Activated T-cell treated with anti-CD3 and anti-CD28 coated beads, Interleukin-2, amount 50 U/mL, for 72 hours (primary cell): ENCODE measurements at regions not wholly inside any gene's neighbourhood (a gene's known extent, or its start where the extent isn't known, plus 50 kb on each side); places are given as distances from the start of the nearest gene placed in this dataset.
"Not testable (repeated sequence)": the region's sequence is repeated elsewhere in the genome, so short reads cannot be mapped to it uniquely, and the experiment has no call there.

Source experiments
- ATAC-seq, 2 donors: fragments of 150-1000 bp; cut with Tn5 transposase; replicated peaks in 1 of 2; 2 replicates each; pipeline ENCODE4 v1.10.0; 2021; ENCODE audit warnings: moderate library complexity in 2 of 2, mild to moderate bottlenecking in 1 of 2
- DNase-seq, 2 donors: peaks; one replicate each; pipeline ENCODE4 v3.0.0; 2021 to 2022; ENCODE audit warnings: mixed read lengths in 1 of 2
- H3K27ac Mint-ChIP-seq: one replicate; pipeline ENCODE4 v1.8.0; 2022; ENCODE audit warnings: mild to moderate bottlenecking, moderate library complexity, mixed read lengths
- H3K27me3 Mint-ChIP-seq: one replicate; pipeline ENCODE4 v1.8.0; 2022; ENCODE audit warnings: low read depth, mixed read lengths
- H3K36me3 Mint-ChIP-seq, 2 donors: one replicate each; pipeline ENCODE4 v1.8.0; 2022; ENCODE audit warnings: mixed read lengths in 2 of 2, mild to moderate bottlenecking in 1 of 2; ENCODE audit not compliant: insufficient read depth in 2 of 2
- H3K4me1 Mint-ChIP-seq: one replicate; pipeline ENCODE4 v1.8.0; 2022; ENCODE audit warnings: low read depth, mixed read lengths
- H3K4me3 Mint-ChIP-seq, 2 donors: one replicate each; pipeline ENCODE4 v1.8.0; 2022; ENCODE audit warnings: mild to moderate bottlenecking in 2 of 2, mixed read lengths in 2 of 2, moderate library complexity in 2 of 2
- H3K9me3 Mint-ChIP-seq, 2 donors: one replicate each; pipeline ENCODE4 v1.8.0; 2022; ENCODE audit warnings: mixed read lengths in 2 of 2

- ATAC-seq: no peak
- peaks cover 12% of the 10 kb centered on the region for H3K27me3 Mint-ChIP-seq
- H3K27ac Mint-ChIP-seq: no peak overlapping the region
- DNase-seq: no peak
- peaks cover 0 to 3% of the 10 kb centered on the region in 2 donors for H3K9me3 Mint-ChIP-seq
- H3K4me1 Mint-ChIP-seq: peaks cover 6% of the 10 kb centered on the region
- no peak overlapping the region for H3K4me3 Mint-ChIP-seq
- no peaks in the 10 kb centered on the region for H3K36me3 Mint-ChIP-seq
These were observed 314.6 kb upstream of the CASK start for GRCh38 chrX:42237956-42238355.

- peaks cover 7 to 8% of the 10 kb centered on the region in 2 donors for H3K36me3 Mint-ChIP-seq
- H3K27ac Mint-ChIP-seq: no peak overlapping the region
These were observed 306.2 kb upstream of the CASK start for GRCh38 chrX:42229533-42229932.

GRCh38 chrX:42220666-42221065 is 297.3 kb upstream of the CASK start:
- no peaks in the 10 kb centered on the region for H3K4me1 Mint-ChIP-seq
- no peaks in the 10 kb centered on the region for H3K36me3 Mint-ChIP-seq
- H3K4me3 Mint-ChIP-seq: no peak overlapping the region
- no peaks in the 10 kb centered on the region for H3K27me3 Mint-ChIP-seq
- DNase-seq (no peak), ATAC-seq (no peak)
- H3K27ac Mint-ChIP-seq: no peak overlapping the region
- H3K9me3 Mint-ChIP-seq: peaks cover 2% of the 10 kb centered on the region in 2 donors

More at GRCh38 chrX:42229533-42229932, 306.2 kb upstream of the CASK start:
- Mint-ChIP-seq H3K9me3 (peaks cover 10 to 11% of the 10 kb centered on the region in 2 donors), H3K4me1 (no peaks in the 10 kb centered on the region), H3K27me3 (peaks cover 17% of the 10 kb centered on the region), H3K4me3 (no peak overlapping the region)
- ATAC-seq: peak in 1 of 2 donors; percentile 33
- no peak for DNase-seq

GRCh38 chrX:42220083-42220482 is 296.7 kb upstream of the CASK start:
- no peak overlapping the region for H3K27ac Mint-ChIP-seq
- H3K4me1 Mint-ChIP-seq: no peaks in the 10 kb centered on the region
- H3K9me3 Mint-ChIP-seq: peaks cover 2% of the 10 kb centered on the region in 2 donors
- ATAC-seq (no peak), DNase-seq (no peak)
- H3K27me3 Mint-ChIP-seq: no peaks in the 10 kb centered on the region
- no peak overlapping the region for H3K4me3 Mint-ChIP-seq
- H3K36me3 Mint-ChIP-seq: no peaks in the 10 kb centered on the region

GRCh38 chrX:42219231-42219630 is 295.9 kb upstream of the CASK start:
- no peaks in the 10 kb centered on the region for H3K4me1 Mint-ChIP-seq
- no peaks in the 10 kb centered on the region for H3K9me3 Mint-ChIP-seq
- ATAC-seq (no peak), DNase-seq (no peak)
- H3K27me3 Mint-ChIP-seq: no peaks in the 10 kb centered on the region
- H3K4me3 Mint-ChIP-seq: no peak overlapping the region
- no peaks in the 10 kb centered on the region for H3K36me3 Mint-ChIP-seq
- H3K27ac Mint-ChIP-seq: no peak overlapping the region

- no peak overlapping the region for H3K27ac Mint-ChIP-seq
- H3K4me3 Mint-ChIP-seq: no peak overlapping the region
- DNase-seq (no peak), ATAC-seq (no peak)
- no peaks in the 10 kb centered on the region for H3K27me3 Mint-ChIP-seq
- peaks cover 2 to 3% of the 10 kb centered on the region in 2 donors for H3K36me3 Mint-ChIP-seq
- H3K4me1 Mint-ChIP-seq: no peaks in the 10 kb centered on the region
- H3K9me3 Mint-ChIP-seq: peaks cover 2 to 8% of the 10 kb centered on the region in 2 donors
These were observed 272.2 kb upstream of the CASK start for GRCh38 chrX:42195506-42195905.

- DNase-seq: no peak
- peaks cover 27% of the 10 kb centered on the region for H3K27me3 Mint-ChIP-seq
- H3K36me3 Mint-ChIP-seq: peaks cover 2 to 3% of the 10 kb centered on the region in 2 donors
These were observed 266.2 kb upstream of the CASK start for GRCh38 chrX:42189576-42189975.

GRCh38 chrX:42188730-42189129 is 265.4 kb upstream of the CASK start:
- DNase-seq (no peak), ATAC-seq (no peak)
- peaks cover 5% of the 10 kb centered on the region for H3K4me1 Mint-ChIP-seq
- peaks cover 2 to 3% of the 10 kb centered on the region in 2 donors for H3K36me3 Mint-ChIP-seq
- peaks cover 27% of the 10 kb centered on the region for H3K27me3 Mint-ChIP-seq
- no peak overlapping the region for H3K4me3 Mint-ChIP-seq
- peaks cover 2 to 8% of the 10 kb centered on the region in 2 donors for H3K9me3 Mint-ChIP-seq
- no peak overlapping the region for H3K27ac Mint-ChIP-seq

More at GRCh38 chrX:42189576-42189975, 266.2 kb upstream of the CASK start:
- ATAC-seq: no peak
- Mint-ChIP-seq H3K4me1 (peaks cover 5% of the 10 kb centered on the region), H3K4me3 (no peak overlapping the region), H3K27ac (no peak overlapping the region), H3K9me3 (peaks cover 2 to 8% of the 10 kb centered on the region in 2 donors)

- no peak overlapping the region for H3K4me3 Mint-ChIP-seq
- H3K36me3 Mint-ChIP-seq: no peaks in the 10 kb centered on the region
- ATAC-seq (no peak), DNase-seq (no peak)
- no peaks in the 10 kb centered on the region for H3K4me1 Mint-ChIP-seq
- peaks cover 14% of the 10 kb centered on the region for H3K27me3 Mint-ChIP-seq
- no peak overlapping the region for H3K27ac Mint-ChIP-seq
- no peaks in the 10 kb centered on the region for H3K9me3 Mint-ChIP-seq
These were observed 253.4 kb upstream of the CASK start for GRCh38 chrX:42176789-42177188.

GRCh38 chrX:42175843-42176242 is 252.5 kb upstream of the CASK start:
- no peak overlapping the region for H3K27ac Mint-ChIP-seq
- no peak overlapping the region for H3K4me3 Mint-ChIP-seq
- no peaks in the 10 kb centered on the region for H3K36me3 Mint-ChIP-seq
- ATAC-seq (no peak), DNase-seq (no peak)
- H3K9me3 Mint-ChIP-seq: no peaks in the 10 kb centered on the region
- H3K27me3 Mint-ChIP-seq: peaks cover 8% of the 10 kb centered on the region
- no peaks in the 10 kb centered on the region for H3K4me1 Mint-ChIP-seq

GRCh38 chrX:42157923-42158322 is 234.6 kb upstream of the CASK start:
- H3K4me3 Mint-ChIP-seq, H3K9me3 Mint-ChIP-seq, H3K27ac Mint-ChIP-seq, H3K4me1 Mint-ChIP-seq, DNase-seq, ATAC-seq, H3K36me3 Mint-ChIP-seq: not testable (repeated sequence)
- peaks cover 25% of the 10 kb centered on the region for H3K27me3 Mint-ChIP-seq

GRCh38 chrX:42151808-42152207 is 228.5 kb upstream of the CASK start:
- no peak for DNase-seq
- no peak overlapping the region for H3K4me3 Mint-ChIP-seq
- H3K9me3 Mint-ChIP-seq: no peaks in the 10 kb centered on the region
- H3K27me3 Mint-ChIP-seq: peaks cover 13% of the 10 kb centered on the region
- no peaks in the 10 kb centered on the region for H3K36me3 Mint-ChIP-seq
- no peak for ATAC-seq
- H3K4me1 Mint-ChIP-seq: peaks cover 7% of the 10 kb centered on the region
- H3K27ac Mint-ChIP-seq: no peak overlapping the region

- Mint-ChIP-seq H3K9me3 (no peaks in the 10 kb centered on the region), H3K4me1 (peaks cover 7% of the 10 kb centered on the region), H3K4me3 (no peak overlapping the region), H3K27ac (no peak overlapping the region), H3K36me3 (no peaks in the 10 kb centered on the region), H3K27me3 (peaks cover 15% of the 10 kb centered on the region)
- DNase-seq: no peak
- ATAC-seq: no peak
These were observed 226.4 kb upstream of the CASK start for GRCh38 chrX:42149765-42150164.

- no peak overlapping the region for H3K4me3 Mint-ChIP-seq
- H3K27me3 Mint-ChIP-seq: peaks cover 20% of the 10 kb centered on the region
- H3K36me3 Mint-ChIP-seq: no peaks in the 10 kb centered on the region
- DNase-seq (no peak), ATAC-seq (no peak)
- H3K9me3 Mint-ChIP-seq: no peaks in the 10 kb centered on the region
- H3K4me1 Mint-ChIP-seq: peaks cover 7% of the 10 kb centered on the region
- H3K27ac Mint-ChIP-seq: no peak overlapping the region
These were observed 225.9 kb upstream of the CASK start for GRCh38 chrX:42149281-42149680.
